ENCODE measurements at regions not wholly inside any gene's neighbourhood (a gene's known extent, or its start where the extent isn't known, plus 50 kb on each side); places are given as distances from the start of the nearest gene placed in this dataset.

GRCh38 chr12:4858386-4858785 is 51.3 kb upstream of the KCNA1 start:
- no peak for DNase-seq (ENCODE audit: low read depth)

- DNase-seq (ENCODE audit: low read depth), result no peak
Measured at GRCh38 chr12:4859478-4860210, 50.1 kb upstream of the KCNA1 start.
